ENCODE measurements at regions not wholly inside any gene's neighbourhood (a gene's known extent, or its start where the extent isn't known, plus 50 kb on each side); places are given as distances from the start of the nearest gene placed in this dataset.

GRCh38 chr10:9608602-9609001 lies 1409.1 kb upstream of the CELF2 start:
- H3K4me3 ChIP-seq (ENCODE audit: low read length), result no peak overlapping the region
- no peak for TF ChIP-seq ZNF274 (IDR thresholded peaks at IDR 0.05; ENCODE audit: low read depth, low read length)

DNA sequence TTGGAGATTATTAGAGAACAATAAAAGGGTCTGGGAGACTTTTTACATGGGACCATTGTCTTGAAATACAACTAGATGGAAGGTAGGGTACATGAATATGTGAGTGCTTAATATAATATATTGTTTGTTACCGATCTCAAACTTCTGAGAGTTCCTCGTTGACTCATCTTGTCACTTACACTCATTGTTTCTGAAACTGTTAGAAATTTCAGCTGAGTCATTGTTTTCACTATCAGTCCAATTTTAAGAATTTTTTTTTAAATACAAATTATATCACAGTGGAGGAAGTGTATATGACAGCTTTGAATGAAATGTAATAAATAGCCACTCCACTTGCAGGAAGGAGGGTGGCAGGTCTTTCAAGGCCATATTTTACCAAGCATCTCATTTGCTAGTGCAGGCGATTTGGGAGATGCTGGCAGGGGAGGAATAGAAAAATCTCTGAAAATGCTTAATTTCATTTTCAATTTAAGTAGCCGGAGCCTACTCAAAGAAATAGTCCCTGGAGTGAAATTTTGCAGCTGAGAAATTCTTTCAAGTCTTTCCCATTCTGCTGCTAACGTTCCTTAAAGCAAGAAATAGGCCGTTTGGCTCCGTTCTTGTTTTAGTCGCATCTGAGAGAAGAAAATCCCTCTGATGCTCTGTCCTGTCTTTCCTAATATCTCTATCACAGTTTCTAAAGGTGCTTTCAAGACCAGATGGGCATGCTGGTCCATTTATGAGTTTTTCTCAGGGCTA lies 1404.2 kb upstream of the CELF2 start:
- peak overlapping the region; percentile 22; the same call in 1 of the 2 replicates for H3K4me3 ChIP-seq (ENCODE audit: low read length)
- no peak for TF ChIP-seq ZNF274 (IDR thresholded peaks at IDR 0.05; ENCODE audit: low read depth, low read length)

DNA sequence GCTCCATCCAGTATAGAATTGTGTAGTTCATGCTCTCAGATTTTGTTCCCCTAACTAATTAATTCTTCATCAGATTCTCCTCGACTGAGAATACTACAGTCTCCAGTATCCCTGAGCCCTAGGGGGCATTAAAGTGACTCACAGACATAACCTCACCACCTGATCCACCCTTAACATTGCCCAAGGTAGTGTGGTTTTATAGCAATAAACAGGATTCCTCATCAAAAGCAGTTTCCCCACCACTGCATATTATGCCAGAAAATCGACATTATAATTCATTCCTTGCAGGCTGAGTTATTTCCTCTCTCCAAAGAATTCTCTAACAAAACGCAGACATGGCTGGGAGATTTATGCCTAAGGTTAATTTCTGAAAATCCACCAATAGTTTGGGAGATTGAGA lies 1402.5 kb upstream of the CELF2 start:
- TF ChIP-seq ZNF274 (IDR thresholded peaks at IDR 0.05; ENCODE audit: low read depth, low read length), result no peak
- H3K4me3 ChIP-seq (ENCODE audit: low read length), result no peak overlapping the region

DNA sequence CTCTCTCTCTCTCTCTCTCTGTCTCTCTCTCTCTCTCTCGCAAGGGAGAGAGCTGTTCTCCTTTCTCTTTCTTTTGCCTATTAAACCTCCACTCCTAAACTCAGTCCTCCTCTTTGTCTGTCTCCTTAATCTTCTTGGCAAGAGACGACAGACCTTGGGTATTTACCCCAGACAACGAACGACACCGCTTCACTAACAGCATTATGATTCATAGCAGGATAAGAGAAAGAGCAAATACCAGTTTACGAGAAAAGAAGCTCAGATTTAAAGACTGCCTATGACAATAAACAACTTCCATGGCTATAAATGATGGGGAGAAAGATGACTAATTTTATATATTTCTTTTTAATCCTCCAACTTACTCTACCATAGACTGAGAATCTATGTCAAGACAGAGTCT lies 1396.5 kb upstream of the CELF2 start:
- no peak for TF ChIP-seq ZNF274 (IDR thresholded peaks at IDR 0.05; ENCODE audit: low read depth, low read length)
- H3K4me3 ChIP-seq (ENCODE audit: low read length), result no peak overlapping the region

DNA sequence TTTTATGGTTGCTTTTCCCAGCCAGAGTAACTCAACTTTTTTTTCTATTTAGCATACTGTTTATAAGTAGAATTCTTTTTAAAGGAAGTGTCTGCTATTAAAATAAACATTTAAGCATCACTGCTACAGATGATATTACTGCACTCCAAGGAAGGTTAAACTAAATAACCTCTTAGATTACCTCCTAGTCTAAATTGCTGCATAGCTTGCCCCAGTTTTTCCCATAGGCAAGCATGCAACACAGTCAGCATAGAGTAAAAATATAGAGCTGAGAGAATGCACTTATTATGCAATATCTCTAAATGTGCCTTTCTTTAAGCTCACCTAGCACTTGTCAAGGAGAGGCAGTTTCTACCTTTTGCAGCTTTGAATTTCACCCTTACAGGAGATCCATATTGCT lies 1392.4 kb upstream of the CELF2 start:
- no peak for TF ChIP-seq ZNF274 (IDR thresholded peaks at IDR 0.05; ENCODE audit: low read depth, low read length)
- H3K4me3 ChIP-seq (ENCODE audit: low read length), result no peak overlapping the region

GRCh38 chr10:9634466-9634865 lies 1383.2 kb upstream of the CELF2 start:
- no peak overlapping the region for H3K4me3 ChIP-seq (ENCODE audit: low read length)
- TF ChIP-seq ZNF274 (IDR thresholded peaks at IDR 0.05; ENCODE audit: low read depth, low read length), result no peak

GRCh38 chr10:9635691-9636090 lies 1382.0 kb upstream of the CELF2 start:
- no peak for TF ChIP-seq ZNF274 (IDR thresholded peaks at IDR 0.05; ENCODE audit: low read depth, low read length)

GRCh38 chr10:9636216-9636615 lies 1381.5 kb upstream of the CELF2 start:
- no peak overlapping the region for H3K4me3 ChIP-seq (ENCODE audit: low read length)
- TF ChIP-seq ZNF274 (IDR thresholded peaks at IDR 0.05; ENCODE audit: low read depth, low read length), result no peak

More at GRCh38 chr10:9635691-9636090, 1382.0 kb upstream of the CELF2 start:
- no peak overlapping the region for H3K4me3 ChIP-seq (ENCODE audit: low read length)

GRCh38 chr10:9643782-9644181 lies 1373.9 kb upstream of the CELF2 start:
- H3K4me3 ChIP-seq (ENCODE audit: low read length), result no peak overlapping the region
- no peak for TF ChIP-seq ZNF274 (IDR thresholded peaks at IDR 0.05; ENCODE audit: low read depth, low read length)

GRCh38 chr10:9645404-9645803 lies 1372.3 kb upstream of the CELF2 start:
- H3K4me3 ChIP-seq (ENCODE audit: low read length), result no peak overlapping the region
- TF ChIP-seq ZNF274 (IDR thresholded peaks at IDR 0.05; ENCODE audit: low read depth, low read length), result no peak

- TF ChIP-seq ZNF274 (IDR thresholded peaks at IDR 0.05; ENCODE audit: low read depth, low read length), result no peak
These were observed 1371.6 kb upstream of the CELF2 start for GRCh38 chr10:9645928-9646600.

GRCh38 chr10:9654261-9654660 lies 1363.4 kb upstream of the CELF2 start:
- no peak overlapping the region for H3K4me3 ChIP-seq (ENCODE audit: low read length)
- no peak for TF ChIP-seq ZNF274 (IDR thresholded peaks at IDR 0.05; ENCODE audit: low read depth, low read length)

More at GRCh38 chr10:9645928-9646600, 1371.6 kb upstream of the CELF2 start:
- no peak overlapping the region for H3K4me3 ChIP-seq (ENCODE audit: low read length)

- H3K4me3 ChIP-seq (ENCODE audit: low read length), result no peak overlapping the region
- no peak for TF ChIP-seq ZNF274 (IDR thresholded peaks at IDR 0.05; ENCODE audit: low read depth, low read length)
These were observed 1361.3 kb upstream of the CELF2 start for GRCh38 chr10:9656386-9656785.

DNA sequence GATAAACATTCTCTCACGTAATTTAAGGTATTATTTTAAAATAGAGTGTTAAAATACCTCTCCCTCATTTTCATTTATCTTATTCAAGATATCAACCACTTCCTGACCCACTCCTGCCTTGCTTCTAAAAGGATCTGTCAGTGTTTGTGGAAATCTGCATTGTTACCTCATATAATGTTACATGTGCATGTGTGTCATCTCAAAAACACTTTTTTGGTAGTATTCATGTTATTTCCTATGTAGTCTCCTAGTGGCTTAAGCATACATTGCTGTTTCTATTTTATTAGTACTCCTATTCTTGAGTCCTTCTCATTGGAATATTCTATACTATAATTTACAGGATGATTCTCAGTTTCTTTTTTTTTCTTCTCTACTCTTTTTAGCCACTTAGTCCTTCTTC lies 1360.7 kb upstream of the CELF2 start:
- H3K4me3 ChIP-seq (ENCODE audit: low read length), result no peak overlapping the region
- TF ChIP-seq ZNF274 (IDR thresholded peaks at IDR 0.05; ENCODE audit: low read depth, low read length), result no peak

GRCh38 chr10:9657530-9657929 lies 1360.1 kb upstream of the CELF2 start:
- no peak overlapping the region for H3K4me3 ChIP-seq (ENCODE audit: low read length)
- no peak for TF ChIP-seq ZNF274 (IDR thresholded peaks at IDR 0.05; ENCODE audit: low read depth, low read length)

Data from GM08714 (cell line).